Astrocyte (in vitro differentiated cells and primary cell): ENCODE measurements at regions not wholly inside any gene's neighbourhood (a gene's known extent, or its start where the extent isn't known, plus 50 kb on each side); places are given as distances from the start of the nearest gene placed in this dataset.

Source experiments
- DNase-seq: peaks from one replicate; pipeline ENCODE4 v3.0.0-alpha.2; 2010; ENCODE audit warnings: low read depth
- FAIRE-seq: peaks from 2 replicates; lab custom pipeline; 2011; peaks lifted over from hg19 to GRCh38; lab: Jason Lieb, UNC
- H2AFZ ChIP-seq: 2 replicates; pipeline ENCODE4 v1.6.0; 2012; ENCODE audit warnings: low read depth, low read length, inconsistent platforms
- H3K27ac ChIP-seq: 2 replicates; pipeline ENCODE4 v1.5.1; 2011; ENCODE audit warnings: low read depth, low read length, inconsistent platforms
- H3K27me3 ChIP-seq: 2 replicates; pipeline ENCODE4 v1.6.0; 2011; ENCODE audit warnings: low read length, inconsistent platforms; ENCODE audit not compliant: insufficient read depth
- H3K36me3 ChIP-seq: 2 replicates; pipeline ENCODE4 v1.5.1; 2011; ENCODE audit warnings: low read length, inconsistent platforms; ENCODE audit not compliant: insufficient read depth
- H3K4me1 ChIP-seq: 2 replicates; pipeline ENCODE4 v1.5.1; 2011; ENCODE audit warnings: low read length, inconsistent platforms; ENCODE audit not compliant: insufficient read depth
- H3K4me2 ChIP-seq: 2 replicates; pipeline ENCODE4 v1.6.0; 2012; ENCODE audit warnings: low read length, inconsistent platforms
- H3K4me3 ChIP-seq: 2 replicates; pipeline ENCODE4 v1.5.1; 2011; ENCODE audit warnings: low read depth, mild to moderate bottlenecking, low read length, inconsistent platforms; ENCODE audit not compliant: insufficient read depth
- H3K79me2 ChIP-seq: 2 replicates; pipeline ENCODE4 v1.6.0; 2012; ENCODE audit warnings: mild to moderate bottlenecking, low read length, inconsistent platforms; ENCODE audit not compliant: insufficient read depth
- H3K9ac ChIP-seq: 2 replicates; pipeline ENCODE4 v1.6.0; 2012; ENCODE audit warnings: mild to moderate bottlenecking, low read length, inconsistent platforms
- H3K9me3 ChIP-seq: 2 replicates; pipeline ENCODE4 v1.5.1; 2012; ENCODE audit warnings: low read depth, mild to moderate bottlenecking, low read length, inconsistent platforms; ENCODE audit not compliant: insufficient read depth
- H4K20me1 ChIP-seq: 2 replicates; pipeline ENCODE4 v1.6.0; 2012; ENCODE audit warnings: low read length, inconsistent platforms; ENCODE audit not compliant: insufficient read depth
- H3K27ac Mint-ChIP-seq: one replicate; pipeline ENCODE4 v1.8.0; 2021; ENCODE audit warnings: mild to moderate bottlenecking, mixed read lengths; ENCODE audit not compliant: unreplicated experiment
- H3K27me3 Mint-ChIP-seq: one replicate; pipeline ENCODE4 v1.8.0; 2021; ENCODE audit warnings: low read depth, mixed read lengths; ENCODE audit not compliant: unreplicated experiment
- H3K36me3 Mint-ChIP-seq: one replicate; pipeline ENCODE4 v1.8.0; 2021; ENCODE audit warnings: low read depth, mixed read lengths; ENCODE audit not compliant: unreplicated experiment
- H3K4me1 Mint-ChIP-seq: one replicate; pipeline ENCODE4 v1.8.0; 2021; ENCODE audit warnings: low read depth, mixed read lengths; ENCODE audit not compliant: unreplicated experiment
- H3K4me3 Mint-ChIP-seq: one replicate; pipeline ENCODE4 v1.8.0; 2021; ENCODE audit warnings: mild to moderate bottlenecking, moderate library complexity, mixed read lengths; ENCODE audit not compliant: unreplicated experiment
- H3K9me3 Mint-ChIP-seq: one replicate; pipeline ENCODE4 v1.8.0; 2021; ENCODE audit warnings: mild to moderate bottlenecking, mixed read lengths; ENCODE audit not compliant: unreplicated experiment
- EZH2 ChIP-seq: IDR thresholded peaks from 2 replicates; pipeline ENCODE4 v1.6.1; 2012; ENCODE audit warnings: mild to moderate bottlenecking, low read length, inconsistent platforms; ENCODE audit not compliant: insufficient read depth
- TF ChIP-seq, protein P1 (sequence below): IDR thresholded peaks from 2 replicates; pipeline ENCODE4 v1.5.1; 2011; ENCODE audit warnings: low read depth, mild to moderate bottlenecking, inconsistent platforms, low read length, moderate library complexity; ENCODE audit not compliant: insufficient read depth

DNA sequence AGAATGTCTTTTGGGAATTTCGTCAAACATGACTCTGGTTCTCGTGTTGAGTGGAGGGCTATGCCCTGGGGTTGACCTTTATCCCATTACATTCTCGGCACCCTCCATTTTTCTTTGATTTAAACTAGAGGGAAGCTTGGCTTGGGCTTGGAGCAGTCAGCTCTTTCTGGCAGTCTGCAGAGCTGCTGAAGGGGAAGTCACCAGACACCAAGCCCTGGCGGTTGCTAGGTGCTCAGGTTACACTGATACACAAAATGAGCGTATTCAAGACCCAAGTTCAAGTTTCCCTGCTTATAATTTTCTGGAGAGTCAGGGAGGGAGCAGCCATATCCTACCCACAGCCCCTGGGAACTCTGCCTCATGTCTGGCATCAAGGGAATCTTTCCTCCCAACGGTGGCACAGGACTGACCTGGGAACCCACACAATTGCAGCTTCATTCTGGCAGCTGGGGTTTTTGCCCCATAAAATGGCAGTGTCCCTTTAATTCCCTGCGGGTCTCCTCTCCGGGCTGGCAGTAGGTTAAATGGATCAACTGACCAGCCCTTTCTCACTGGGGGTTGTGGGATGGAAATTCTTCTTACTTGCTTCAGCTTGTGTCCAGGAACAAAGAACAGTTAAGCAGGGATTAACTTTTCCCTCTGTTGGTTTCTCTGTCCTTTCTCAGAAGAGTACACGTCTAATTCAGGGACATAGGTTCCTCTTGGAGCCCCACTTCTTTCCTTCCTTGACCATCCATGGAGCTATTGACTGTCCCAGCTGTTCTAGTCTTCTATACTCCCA, 110.0 kb upstream of the DLG1 start:
- no peak overlapping the region for H3K4me3 ChIP-seq
- H3K9me3 ChIP-seq = peaks cover 7% of the 10 kb centered on the region
- Mint-ChIP-seq H3K36me3 (no peaks in the 10 kb centered on the region), H3K9me3 (peaks cover 13% of the 10 kb centered on the region), H3K27me3 (peaks cover 4% of the 10 kb centered on the region), H3K4me3 (no peak overlapping the region), H3K4me1 (no peaks in the 10 kb centered on the region), H3K27ac (no peak overlapping the region)
- no peaks in the 10 kb centered on the region for H3K4me1 ChIP-seq
- no peak for TF ChIP-seq EZH2
- TF ChIP-seq, protein P1, sequence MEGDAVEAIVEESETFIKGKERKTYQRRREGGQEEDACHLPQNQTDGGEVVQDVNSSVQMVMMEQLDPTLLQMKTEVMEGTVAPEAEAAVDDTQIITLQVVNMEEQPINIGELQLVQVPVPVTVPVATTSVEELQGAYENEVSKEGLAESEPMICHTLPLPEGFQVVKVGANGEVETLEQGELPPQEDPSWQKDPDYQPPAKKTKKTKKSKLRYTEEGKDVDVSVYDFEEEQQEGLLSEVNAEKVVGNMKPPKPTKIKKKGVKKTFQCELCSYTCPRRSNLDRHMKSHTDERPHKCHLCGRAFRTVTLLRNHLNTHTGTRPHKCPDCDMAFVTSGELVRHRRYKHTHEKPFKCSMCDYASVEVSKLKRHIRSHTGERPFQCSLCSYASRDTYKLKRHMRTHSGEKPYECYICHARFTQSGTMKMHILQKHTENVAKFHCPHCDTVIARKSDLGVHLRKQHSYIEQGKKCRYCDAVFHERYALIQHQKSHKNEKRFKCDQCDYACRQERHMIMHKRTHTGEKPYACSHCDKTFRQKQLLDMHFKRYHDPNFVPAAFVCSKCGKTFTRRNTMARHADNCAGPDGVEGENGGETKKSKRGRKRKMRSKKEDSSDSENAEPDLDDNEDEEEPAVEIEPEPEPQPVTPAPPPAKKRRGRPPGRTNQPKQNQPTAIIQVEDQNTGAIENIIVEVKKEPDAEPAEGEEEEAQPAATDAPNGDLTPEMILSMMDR = no peak
- H3K9ac ChIP-seq = no peak overlapping the region
- no peak overlapping the region for H2AFZ ChIP-seq
- H3K27me3 ChIP-seq = no peaks in the 10 kb centered on the region
- H3K36me3 ChIP-seq = no peaks in the 10 kb centered on the region
- no peaks in the 10 kb centered on the region for H4K20me1 ChIP-seq
- no peak overlapping the region for H3K4me2 ChIP-seq
- no peak overlapping the region for H3K27ac ChIP-seq
- no peak for DNase-seq
- no peak for FAIRE-seq
- H3K79me2 ChIP-seq = no peaks in the 10 kb centered on the region

DNA sequence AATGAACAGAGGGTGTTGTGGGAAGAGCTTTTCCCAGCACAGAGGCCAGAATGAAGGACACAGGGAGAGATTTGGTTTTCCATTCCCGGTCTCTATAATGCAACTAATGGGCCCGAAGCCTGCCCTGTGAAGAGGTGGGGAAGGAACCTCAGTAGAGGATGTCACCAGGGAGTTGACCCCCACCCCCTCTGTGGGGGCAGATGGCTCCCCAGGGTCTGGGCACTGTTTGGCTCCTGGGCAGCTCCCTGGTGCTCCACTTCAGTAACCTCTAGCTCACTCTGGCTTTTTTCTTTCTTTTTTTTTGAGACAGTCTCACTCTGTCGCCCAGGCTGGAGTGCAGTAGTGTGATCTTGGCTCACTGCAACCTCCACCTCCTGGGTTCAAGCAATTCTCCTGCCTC, 109.1 kb upstream of the DLG1 start:
- H3K27me3 ChIP-seq = no peaks in the 10 kb centered on the region
- H3K4me3 ChIP-seq = no peak overlapping the region
- H3K9me3 ChIP-seq = peaks cover 7% of the 10 kb centered on the region
- no peak for TF ChIP-seq EZH2
- TF ChIP-seq, protein P1 = no peak
- H3K79me2 ChIP-seq = no peaks in the 10 kb centered on the region
- no peak for FAIRE-seq
- no peak overlapping the region for H2AFZ ChIP-seq
- H3K36me3 ChIP-seq = no peaks in the 10 kb centered on the region
- Mint-ChIP-seq H3K27ac (no peak overlapping the region), H3K9me3 (peaks cover 13% of the 10 kb centered on the region), H3K4me1 (no peaks in the 10 kb centered on the region), H3K27me3 (peaks cover 4% of the 10 kb centered on the region), H3K36me3 (no peaks in the 10 kb centered on the region), H3K4me3 (no peak overlapping the region)
- H3K9ac ChIP-seq = no peak overlapping the region
- no peak overlapping the region for H3K27ac ChIP-seq
- no peaks in the 10 kb centered on the region for H4K20me1 ChIP-seq
- no peak overlapping the region for H3K4me2 ChIP-seq
- H3K4me1 ChIP-seq = no peaks in the 10 kb centered on the region
- DNase-seq = no peak

DNA sequence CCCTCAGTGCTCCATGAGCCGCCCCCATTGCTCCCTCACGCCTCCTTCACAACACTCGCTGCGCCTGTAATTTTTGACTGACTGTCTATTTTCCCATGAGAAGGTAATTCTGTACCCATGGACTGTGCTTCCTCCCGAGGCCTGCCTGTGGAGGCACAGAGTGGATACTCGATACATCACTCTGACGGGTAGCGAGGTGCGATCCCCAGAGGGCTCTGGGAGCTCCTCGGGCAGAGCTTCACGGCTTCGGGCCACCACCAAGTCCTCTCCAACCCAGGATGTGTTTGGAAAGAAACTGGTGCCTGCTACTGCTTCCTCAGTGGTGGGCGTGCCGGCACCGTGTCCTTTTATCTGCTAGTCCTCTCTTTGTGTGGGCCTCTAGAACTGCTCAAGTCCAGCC, 108.6 kb upstream of the DLG1 start:
- H3K27ac Mint-ChIP-seq = no peak overlapping the region
- FAIRE-seq (no peak), DNase-seq (no peak)
- H3K36me3 ChIP-seq = no peaks in the 10 kb centered on the region
- no peak overlapping the region for H3K4me3 ChIP-seq
- H3K27me3 Mint-ChIP-seq = peaks cover 4% of the 10 kb centered on the region
- H3K9me3 Mint-ChIP-seq = peaks cover 13% of the 10 kb centered on the region
- H3K4me1 Mint-ChIP-seq = no peaks in the 10 kb centered on the region
- H3K4me3 Mint-ChIP-seq = no peak overlapping the region
- no peak overlapping the region for H3K27ac ChIP-seq
- no peaks in the 10 kb centered on the region for H3K36me3 Mint-ChIP-seq
- H3K4me2 ChIP-seq = no peak overlapping the region
- H3K4me1 ChIP-seq = no peaks in the 10 kb centered on the region
- H3K9me3 ChIP-seq = peaks cover 7% of the 10 kb centered on the region
- H3K79me2 ChIP-seq = no peaks in the 10 kb centered on the region
- no peaks in the 10 kb centered on the region for H3K27me3 ChIP-seq
- no peak overlapping the region for H2AFZ ChIP-seq
- H4K20me1 ChIP-seq = no peaks in the 10 kb centered on the region
- no peak overlapping the region for H3K9ac ChIP-seq
- TF ChIP-seq EZH2 = no peak
- TF ChIP-seq, protein P1 = no peak
